ENCODE measurements at regions not wholly inside any gene's neighbourhood (a gene's known extent, or its start where the extent isn't known, plus 50 kb on each side); places are given as distances from the start of the nearest gene placed in this dataset.
A peak's percentile ranks its signal among the peaks of the same experiment; 100 is the strongest.

DNA sequence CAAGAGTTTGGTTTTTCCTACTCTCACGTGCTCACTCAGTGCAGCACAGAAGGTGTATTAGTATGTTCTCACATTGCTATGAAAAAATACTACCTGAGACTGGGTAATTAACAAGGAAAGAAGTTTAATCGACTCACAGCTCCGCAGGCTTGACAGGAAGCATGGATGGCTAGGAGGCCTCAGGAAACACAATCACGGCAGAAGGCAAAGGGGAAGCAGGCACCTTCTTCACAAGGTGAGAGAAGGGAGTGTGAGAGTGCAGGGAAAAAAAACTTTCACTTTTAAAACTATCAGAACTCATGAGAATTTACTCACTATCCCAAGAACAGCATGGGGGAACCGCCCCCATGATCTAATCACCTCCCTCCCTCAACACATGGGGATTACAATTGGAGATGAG is 185.8 kb upstream of the TMPO start:
- no peaks in the 10 kb centered on the region for H3K36me3 Mint-ChIP-seq (ENCODE audit: low read depth)
- peaks cover 9% of the 10 kb centered on the region for H3K27me3 Mint-ChIP-seq
- H3K4me1 Mint-ChIP-seq: no peaks in the 10 kb centered on the region
- ATAC-seq (no peak), DNase-seq (no peak)
- no peak overlapping the region for H3K4me3 Mint-ChIP-seq
- ChIA-PET POLR2A (no interaction called here), CTCF (no interaction called here)
- H3K27ac Mint-ChIP-seq: no peak overlapping the region
- no peaks in the 10 kb centered on the region for H3K9me3 Mint-ChIP-seq (ENCODE audit: low read depth)
- intact Hi-C loops (cut with DNase I, micrococcal nuclease): no loop called here

DNA sequence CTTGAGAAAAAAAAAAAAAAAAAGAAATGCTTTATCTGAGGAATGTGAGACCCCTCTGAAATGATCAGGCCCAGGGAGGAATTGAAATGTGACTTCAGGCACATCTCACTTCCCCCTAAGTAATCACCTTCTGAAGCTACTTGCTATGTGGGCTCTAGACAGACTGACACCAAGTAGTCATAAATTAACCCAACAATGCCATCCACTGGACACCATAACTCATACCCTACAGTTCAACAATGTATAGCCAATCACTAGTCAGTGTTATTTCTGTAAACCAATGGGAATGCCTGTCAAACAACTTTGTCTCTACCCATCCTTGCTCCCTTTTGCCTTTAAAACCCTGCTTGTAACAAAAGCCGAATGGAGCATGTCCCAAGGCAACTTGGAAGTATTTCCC is 182.7 kb upstream of the TMPO start:
- H3K36me3 Mint-ChIP-seq (ENCODE audit: low read depth): no peaks in the 10 kb centered on the region
- no peak for ATAC-seq
- H3K27me3 Mint-ChIP-seq: peaks cover 14% of the 10 kb centered on the region
- intact Hi-C loops (cut with DNase I, micrococcal nuclease): no loop called here
- no peak overlapping the region for H3K27ac Mint-ChIP-seq
- H3K4me3 Mint-ChIP-seq: no peak overlapping the region
- no peaks in the 10 kb centered on the region for H3K4me1 Mint-ChIP-seq
- no peaks in the 10 kb centered on the region for H3K9me3 Mint-ChIP-seq (ENCODE audit: low read depth)
- ChIA-PET POLR2A (no interaction called here), CTCF (interaction anchor here (0.6 kb wide), 1 partner anchor 191 kb away, joined by 3 read pairs; no protein-coding TSS in a partner anchor)
- DNase-seq: no peak

DNA sequence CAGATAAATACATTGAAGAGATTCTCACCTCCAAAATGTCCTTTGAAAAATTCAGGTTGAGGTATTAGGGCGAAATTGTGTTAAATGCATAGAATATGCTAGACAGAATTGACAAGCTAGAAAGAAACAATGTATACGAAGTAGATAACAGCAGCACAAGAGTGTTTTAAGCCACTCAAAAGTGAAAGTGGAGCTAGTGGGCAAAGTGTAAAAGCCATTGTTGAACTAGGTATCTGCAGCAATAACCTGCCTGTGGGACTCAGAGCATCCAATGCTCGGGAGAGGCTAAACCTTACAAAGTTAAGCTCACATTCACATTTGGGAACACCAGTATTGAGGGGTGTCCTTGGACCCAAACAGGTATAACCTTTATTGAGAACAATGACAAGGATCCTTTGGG is 180.6 kb upstream of the TMPO start:
- POLR2A ChIA-PET: no interaction called here
- peaks cover 17% of the 10 kb centered on the region for H3K27me3 Mint-ChIP-seq
- H3K4me3 Mint-ChIP-seq: no peak overlapping the region
- H3K27ac Mint-ChIP-seq: no peak overlapping the region
- CTCF ChIA-PET: interaction anchor here (0.9 kb wide), 1 partner anchor 83 kb away, joined by 3 read pairs; no protein-coding TSS in a partner anchor
- H3K9me3 Mint-ChIP-seq (ENCODE audit: low read depth): no peaks in the 10 kb centered on the region
- no peak for ATAC-seq
- intact Hi-C loops (cut with DNase I, micrococcal nuclease): no loop called here
- no peaks in the 10 kb centered on the region for H3K36me3 Mint-ChIP-seq (ENCODE audit: low read depth)
- H3K4me1 Mint-ChIP-seq: no peaks in the 10 kb centered on the region
- DNase-seq: no peak

DNA sequence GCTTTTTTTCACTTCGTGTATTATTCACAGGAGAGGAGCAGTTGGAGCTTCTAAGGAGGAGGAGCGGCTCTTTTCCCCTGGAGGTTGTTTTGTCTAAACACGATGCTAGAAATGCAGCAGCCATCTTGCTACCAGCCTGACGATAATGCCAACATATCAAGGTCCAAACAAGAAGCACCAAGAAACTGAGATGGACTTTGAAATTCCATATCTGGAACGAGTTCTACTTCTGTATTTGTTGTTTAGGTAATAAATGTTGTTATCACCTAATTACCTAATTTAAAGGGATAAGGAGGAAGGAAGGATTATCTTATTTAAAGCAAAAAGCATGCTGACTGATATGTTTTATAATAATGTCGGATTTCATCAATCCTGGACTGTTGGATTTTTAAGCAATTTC is 174.4 kb upstream of the TMPO start:
- Mint-ChIP-seq H3K27me3 (peaks cover 23% of the 10 kb centered on the region), H3K4me1 (no peaks in the 10 kb centered on the region), H3K4me3 (no peak overlapping the region), H3K9me3 (ENCODE audit: low read depth) (no peaks in the 10 kb centered on the region), H3K36me3 (ENCODE audit: low read depth) (no peaks in the 10 kb centered on the region), H3K27ac (no peak overlapping the region)
- CTCF ChIA-PET: no interaction called here
- intact Hi-C loops (cut with DNase I, micrococcal nuclease): no loop called here
- ATAC-seq (no peak), DNase-seq (no peak)
- POLR2A ChIA-PET: no interaction called here

DNA sequence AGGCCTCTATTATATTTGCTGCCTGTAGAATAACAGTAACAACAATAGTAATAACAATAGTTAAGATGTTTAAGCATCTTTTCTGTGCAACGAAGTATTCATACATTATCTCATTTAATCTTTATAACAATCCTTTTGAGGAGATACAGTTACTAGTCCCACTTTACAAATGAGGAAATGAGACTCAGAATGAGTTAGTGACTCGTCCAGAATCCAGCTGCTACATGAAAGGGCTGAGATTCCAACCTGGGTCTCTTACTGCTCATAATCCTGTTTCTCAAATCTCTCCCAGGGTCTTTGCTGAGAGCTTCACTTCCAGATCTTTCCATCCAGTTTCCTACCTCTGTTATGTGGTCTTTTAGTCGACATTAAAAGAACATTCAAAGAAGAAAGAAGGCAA is 173.7 kb upstream of the TMPO start:
- H3K4me1 Mint-ChIP-seq: no peaks in the 10 kb centered on the region
- intact Hi-C loops (cut with DNase I, micrococcal nuclease): no loop called here
- no peaks in the 10 kb centered on the region for H3K36me3 Mint-ChIP-seq (ENCODE audit: low read depth)
- H3K27me3 Mint-ChIP-seq: peaks cover 22% of the 10 kb centered on the region
- H3K9me3 Mint-ChIP-seq (ENCODE audit: low read depth): no peaks in the 10 kb centered on the region
- H3K27ac Mint-ChIP-seq: no peak overlapping the region
- ChIA-PET CTCF (no interaction called here), POLR2A (no interaction called here)
- H3K4me3 Mint-ChIP-seq: no peak overlapping the region
- no peak for DNase-seq
- ATAC-seq: no peak

DNA sequence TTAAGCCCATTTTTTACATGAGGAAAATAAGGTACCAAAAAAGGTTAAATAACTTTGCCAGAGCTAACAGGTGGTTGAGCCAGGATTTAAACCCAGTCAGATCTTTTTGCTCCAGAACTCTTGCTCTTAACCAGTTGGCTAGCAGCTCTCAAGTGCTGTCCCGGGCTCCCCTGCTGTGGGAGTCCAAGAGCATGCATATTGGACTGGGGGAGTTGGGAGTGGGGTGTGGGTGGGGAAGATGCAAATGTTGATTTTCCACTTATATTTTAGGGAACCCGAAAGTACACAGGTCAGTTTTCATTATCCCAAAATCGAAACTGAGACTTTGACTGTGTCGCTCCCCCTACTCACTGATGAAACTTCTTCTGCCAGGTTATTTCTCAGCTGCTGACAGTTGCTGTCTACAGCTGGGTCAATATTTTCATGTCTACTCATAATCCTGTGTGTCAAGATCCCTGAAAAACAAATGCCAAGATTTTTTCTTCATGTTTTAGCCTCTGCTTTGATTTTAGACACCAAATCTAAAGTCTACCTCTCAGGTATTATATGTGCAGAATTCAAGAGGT is 172.3 kb upstream of the TMPO start:
- DNase-seq: no peak
- Mint-ChIP-seq H3K4me3 (no peak overlapping the region), H3K27me3 (peaks cover 19% of the 10 kb centered on the region), H3K36me3 (ENCODE audit: low read depth) (no peaks in the 10 kb centered on the region), H3K27ac (no peak overlapping the region), H3K9me3 (ENCODE audit: low read depth) (no peaks in the 10 kb centered on the region), H3K4me1 (no peaks in the 10 kb centered on the region)
- ChIA-PET POLR2A (no interaction called here), CTCF (interaction anchor here (0.7 kb wide), 1 partner anchor 47 kb away, joined by 3 read pairs; no protein-coding TSS in a partner anchor)
- intact Hi-C loops (cut with DNase I, micrococcal nuclease): no loop called here
- ATAC-seq: no peak

DNA sequence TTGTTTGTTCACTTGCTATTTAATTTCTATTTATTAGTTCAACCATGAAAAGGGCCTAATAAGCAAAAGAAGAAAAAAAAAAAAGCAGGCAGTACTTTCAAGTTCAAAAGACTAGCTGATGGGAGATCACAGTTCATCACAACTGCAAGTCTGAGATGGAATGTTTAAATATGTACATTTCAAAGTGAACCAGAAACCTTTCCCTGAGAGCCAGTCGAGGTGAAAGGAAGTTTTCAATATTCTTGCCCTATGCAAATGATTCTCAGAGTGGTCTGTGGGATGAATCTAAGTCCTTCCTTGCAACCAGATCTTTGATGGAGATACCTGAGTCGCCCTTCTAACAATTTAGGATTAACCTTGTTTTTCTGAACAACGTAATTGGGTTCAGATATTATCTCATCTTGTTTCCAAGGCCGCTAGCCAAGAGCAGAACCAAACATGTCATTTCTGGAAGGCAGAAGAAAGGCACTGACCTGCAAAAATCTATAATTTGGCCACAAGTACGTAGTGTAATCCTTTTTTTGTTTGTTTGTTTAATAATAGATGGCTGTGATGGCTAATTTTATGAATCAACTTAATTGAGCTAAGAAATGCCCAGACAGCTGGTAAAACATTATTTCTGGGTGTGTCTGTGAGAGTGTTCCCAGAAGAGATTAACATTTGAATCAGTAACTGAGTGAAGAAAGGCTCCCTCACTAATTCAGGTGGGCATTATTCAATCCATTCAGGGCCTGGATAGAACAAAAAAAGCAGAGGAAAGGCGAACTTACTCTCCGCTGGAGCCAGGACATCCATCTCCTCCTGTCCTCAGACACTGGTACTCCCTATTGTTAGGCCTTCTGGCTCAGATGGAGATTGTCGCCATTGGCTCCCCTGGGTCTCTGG is 171.1 kb upstream of the TMPO start:
- no peak for ATAC-seq
- H3K27ac Mint-ChIP-seq: no peak overlapping the region

DNA sequence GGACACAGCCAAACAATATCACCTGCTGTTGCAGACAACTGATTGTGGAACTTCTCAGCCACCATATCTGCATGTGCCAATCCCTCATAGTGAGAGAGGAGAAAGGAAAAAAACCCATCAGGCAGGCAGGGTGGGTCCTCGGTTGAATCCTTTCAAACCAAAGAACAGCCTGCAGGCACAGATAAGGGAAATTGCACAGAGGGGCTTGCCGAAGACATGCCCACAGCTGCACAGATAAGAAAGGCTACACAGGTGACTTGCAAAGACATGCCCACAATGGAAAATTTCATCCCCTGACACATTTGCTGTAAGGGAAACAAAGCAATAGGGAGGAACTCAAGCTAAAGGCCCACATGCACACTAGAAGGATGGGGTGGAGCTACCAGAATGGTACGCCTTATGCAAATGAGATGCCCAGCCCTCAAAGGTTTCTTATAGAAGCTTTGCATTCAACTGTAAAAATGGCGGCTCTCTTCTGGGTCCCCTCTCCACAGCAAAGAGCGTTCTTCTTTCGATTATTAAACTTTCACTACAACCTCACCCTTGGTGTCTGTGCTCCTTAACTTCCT is 170.0 kb upstream of the TMPO start:
- Mint-ChIP-seq H3K27ac (no peak overlapping the region), H3K9me3 (ENCODE audit: low read depth) (no peaks in the 10 kb centered on the region), H3K4me1 (no peaks in the 10 kb centered on the region), H3K4me3 (no peak overlapping the region), H3K36me3 (ENCODE audit: low read depth) (no peaks in the 10 kb centered on the region), H3K27me3 (peaks cover 16% of the 10 kb centered on the region)
- no peak for ATAC-seq
- intact Hi-C loops (cut with DNase I, micrococcal nuclease): no loop called here
- ChIA-PET CTCF (no interaction called here), POLR2A (no interaction called here)
- DNase-seq: no peak

More for the DNA sequence above, 171.1 kb upstream of the TMPO start:
- intact Hi-C loops (cut with DNase I, micrococcal nuclease): no loop called here
- DNase-seq: no peak
- Mint-ChIP-seq H3K27me3 (peaks cover 16% of the 10 kb centered on the region), H3K9me3 (ENCODE audit: low read depth) (no peaks in the 10 kb centered on the region), H3K36me3 (ENCODE audit: low read depth) (no peaks in the 10 kb centered on the region), H3K4me1 (no peaks in the 10 kb centered on the region), H3K4me3 (no peak overlapping the region)
- POLR2A ChIA-PET: no interaction called here
- CTCF ChIA-PET: no interaction called here

DNA sequence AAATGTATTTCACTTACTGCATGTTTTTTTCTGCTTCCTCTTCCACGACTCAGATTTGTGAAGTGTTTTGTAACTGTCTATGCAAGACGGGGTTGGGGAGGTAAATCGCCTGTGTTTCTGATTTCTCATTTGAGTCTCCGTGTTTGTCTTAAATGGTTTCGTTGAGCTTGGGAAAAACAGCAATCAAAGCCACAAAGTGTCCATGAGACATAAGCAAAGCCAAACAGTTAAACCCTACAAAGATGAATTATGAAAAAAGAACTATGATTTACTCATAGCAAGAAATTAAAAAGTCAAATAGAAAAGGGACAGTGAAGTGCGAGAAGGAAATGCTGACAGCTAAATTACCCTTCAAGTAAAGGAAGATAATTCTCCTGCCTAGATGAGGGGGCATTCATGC is 164.3 kb upstream of the TMPO start:
- H3K36me3 Mint-ChIP-seq (ENCODE audit: low read depth): no peaks in the 10 kb centered on the region
- ATAC-seq (no peak), DNase-seq (no peak)
- no peak overlapping the region for H3K27ac Mint-ChIP-seq
- H3K9me3 Mint-ChIP-seq (ENCODE audit: low read depth): no peaks in the 10 kb centered on the region
- H3K27me3 Mint-ChIP-seq: peaks cover 5% of the 10 kb centered on the region
- intact Hi-C loops (cut with DNase I, micrococcal nuclease): no loop called here
- H3K4me3 Mint-ChIP-seq: no peak overlapping the region
- ChIA-PET POLR2A (no interaction called here), CTCF (interaction anchor here (0.8 kb wide), 2 partner anchors 11 to 47 kb away, joined by 3 to 5 read pairs; no protein-coding TSS in a partner anchor)
- peaks cover 7% of the 10 kb centered on the region for H3K4me1 Mint-ChIP-seq

DNA sequence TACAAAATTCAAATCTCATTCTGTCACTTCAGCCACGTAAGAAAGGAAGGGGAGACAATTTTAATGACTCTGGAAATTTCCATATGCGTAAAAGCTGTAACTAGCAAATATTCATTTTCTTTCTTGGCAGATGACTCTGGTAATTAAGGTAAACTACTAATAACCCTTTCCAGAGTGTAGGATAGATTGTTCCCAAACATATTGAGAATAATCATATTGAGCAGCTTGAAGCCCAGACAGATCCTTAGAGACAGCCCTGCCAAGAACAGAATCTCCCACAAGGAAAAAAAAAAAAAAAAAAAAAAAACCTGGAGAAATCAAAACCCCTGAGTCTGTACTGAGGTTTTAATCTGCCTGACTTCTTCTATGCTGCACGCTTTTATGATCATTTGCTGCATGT is 163.6 kb upstream of the TMPO start:
- ATAC-seq (no peak), DNase-seq (no peak)
- H3K36me3 Mint-ChIP-seq (ENCODE audit: low read depth): no peaks in the 10 kb centered on the region
- CTCF ChIA-PET: interaction anchor here (0.8 kb wide), 2 partner anchors 10 to 46 kb away, joined by 3 to 5 read pairs; no protein-coding TSS in a partner anchor
- H3K27me3 Mint-ChIP-seq: peaks cover 5% of the 10 kb centered on the region
- H3K4me3 Mint-ChIP-seq: no peak overlapping the region
- intact Hi-C loops (cut with DNase I, micrococcal nuclease): no loop called here
- H3K4me1 Mint-ChIP-seq: peaks cover 7% of the 10 kb centered on the region
- POLR2A ChIA-PET: no interaction called here
- no peaks in the 10 kb centered on the region for H3K9me3 Mint-ChIP-seq (ENCODE audit: low read depth)
- no peak overlapping the region for H3K27ac Mint-ChIP-seq

DNA sequence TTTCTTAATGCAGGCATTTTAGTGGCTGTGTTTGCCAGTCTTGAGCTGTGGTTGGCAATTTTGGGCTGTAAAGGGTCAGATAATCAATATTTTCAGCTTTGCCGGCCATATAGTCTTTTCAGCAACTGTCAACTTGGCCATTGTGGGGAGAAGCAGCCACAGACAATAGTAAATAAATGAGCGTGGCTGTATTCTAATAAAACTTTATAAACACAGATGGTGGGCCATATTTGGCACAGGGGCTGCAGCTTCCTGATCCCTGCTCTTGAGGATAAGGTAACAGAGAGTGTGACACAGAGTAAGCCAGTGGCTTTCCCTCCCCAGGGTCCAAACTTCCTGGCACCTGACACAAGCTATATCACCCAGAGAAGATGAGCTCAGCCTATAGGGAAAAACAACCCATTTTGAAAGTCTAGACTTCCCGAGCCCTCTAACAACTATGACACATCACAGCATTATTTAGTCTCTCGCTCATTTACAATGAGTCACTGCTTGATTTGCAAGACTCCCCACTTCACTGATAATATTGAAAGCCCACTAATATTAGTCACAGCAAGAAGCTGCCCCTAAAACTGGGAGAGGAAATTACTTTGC is 163.1 kb upstream of the TMPO start:
- Mint-ChIP-seq H3K36me3 (ENCODE audit: low read depth) (no peaks in the 10 kb centered on the region), H3K4me1 (peaks cover 7% of the 10 kb centered on the region), H3K27me3 (peaks cover 5% of the 10 kb centered on the region), H3K27ac (no peak overlapping the region), H3K4me3 (no peak overlapping the region), H3K9me3 (ENCODE audit: low read depth) (no peaks in the 10 kb centered on the region)
- POLR2A ChIA-PET: no interaction called here
- intact Hi-C loops (cut with DNase I, micrococcal nuclease): no loop called here
- DNase-seq (no peak), ATAC-seq (peak; percentile 86)
- CTCF ChIA-PET: no interaction called here

DNA sequence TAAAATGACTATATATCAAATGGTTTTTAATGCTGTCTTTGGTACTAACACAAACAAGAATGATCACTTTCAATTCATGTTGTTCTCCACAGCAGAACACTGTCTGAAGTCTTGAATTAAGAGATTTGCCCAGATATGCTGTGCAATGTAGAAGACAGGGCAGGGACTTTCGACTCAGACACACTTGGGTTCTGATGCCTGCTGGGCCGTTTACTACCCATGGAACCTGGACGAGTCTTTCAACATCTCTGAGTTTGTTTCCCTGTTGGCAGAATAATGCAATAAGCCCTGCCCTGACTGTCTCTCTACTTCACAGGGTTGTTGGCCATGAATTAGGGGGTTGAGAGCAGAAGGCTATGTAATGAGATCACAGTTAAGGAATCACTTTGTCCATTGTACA is 162.6 kb upstream of the TMPO start:
- CTCF ChIA-PET: interaction anchor here (1.0 kb wide), 1 partner anchor 44 kb away, joined by 3 read pairs; no protein-coding TSS in a partner anchor
- no peak for DNase-seq
- H3K27ac Mint-ChIP-seq: no peak overlapping the region
- no peak for ATAC-seq
- peaks cover 5% of the 10 kb centered on the region for H3K27me3 Mint-ChIP-seq
- intact Hi-C loops (cut with DNase I, micrococcal nuclease): no loop called here
- no peaks in the 10 kb centered on the region for H3K9me3 Mint-ChIP-seq (ENCODE audit: low read depth)
- H3K4me3 Mint-ChIP-seq: no peak overlapping the region
- H3K36me3 Mint-ChIP-seq (ENCODE audit: low read depth): no peaks in the 10 kb centered on the region
- POLR2A ChIA-PET: no interaction called here
- peaks cover 7% of the 10 kb centered on the region for H3K4me1 Mint-ChIP-seq
